H9 (cell line): ENCODE measurements at regions not wholly inside any gene's neighbourhood (a gene's known extent, or its start where the extent isn't known, plus 50 kb on each side); places are given as distances from the start of the nearest gene placed in this dataset.

Experiments
- DNase-seq: peaks from one replicate; pipeline ENCODE4 v3.0.0-alpha.2; 2017
- H2AFZ ChIP-seq: one replicate; pipeline ENCODE4 v1.6.1; 2013; ENCODE audit warnings: mild to moderate bottlenecking, low read length, control low read depth, moderate library complexity
- H2AK5ac ChIP-seq: 2 replicates; pipeline ENCODE4 v1.6.1; 2013; ENCODE audit warnings: low read length, control low read depth, mixed read lengths; ENCODE audit not compliant: insufficient read length
- H2BK120ac ChIP-seq: one replicate; pipeline ENCODE4 v1.6.1; 2013; ENCODE audit warnings: low read depth, mild to moderate bottlenecking, low read length, control low read depth, inconsistent platforms; ENCODE audit not compliant: poor library complexity, severe bottlenecking
- H2BK12ac ChIP-seq: 2 replicates; pipeline ENCODE4 v1.6.1; 2013; ENCODE audit warnings: low read length, control low read depth, mixed read lengths, low read depth; ENCODE audit not compliant: insufficient read length
- H2BK15ac ChIP-seq: 2 replicates; pipeline ENCODE4 v1.6.1; 2013; ENCODE audit warnings: low read depth, low read length, control low read depth
- H2BK20ac ChIP-seq: one replicate; pipeline ENCODE4 v1.6.1; 2013; ENCODE audit warnings: low read depth, mild to moderate bottlenecking, low read length, control low read depth, inconsistent platforms; ENCODE audit not compliant: poor library complexity, severe bottlenecking
- H2BK5ac ChIP-seq: 2 replicates; pipeline ENCODE4 v1.6.1; 2013; ENCODE audit warnings: low read length, control low read depth, mixed read lengths; ENCODE audit not compliant: insufficient read length
- H3K14ac ChIP-seq: 2 replicates; pipeline ENCODE4 v1.6.1; 2013; ENCODE audit warnings: low read length, control low read depth; ENCODE audit not compliant: insufficient read depth
- H3K18ac ChIP-seq: 2 replicates; pipeline ENCODE4 v1.6.1; 2013; ENCODE audit warnings: low read depth, mild to moderate bottlenecking, mixed read lengths, low read length, control low read depth; ENCODE audit not compliant: insufficient read length
- H3K23ac ChIP-seq: 2 replicates; pipeline ENCODE4 v1.6.1; 2013; ENCODE audit warnings: low read length, control low read depth, mixed read lengths, low read depth; ENCODE audit not compliant: insufficient read length
- H3K23me2 ChIP-seq: 2 replicates; pipeline ENCODE4 v1.6.1; 2013; ENCODE audit warnings: low read depth, mild to moderate bottlenecking, mixed read lengths, low read length, control low read depth; ENCODE audit not compliant: insufficient read length, poor library complexity, severe bottlenecking
- H3K27ac ChIP-seq: 2 replicates; pipeline ENCODE4 v1.5.1; 2013; ENCODE audit warnings: low read length, control low read depth, mixed read lengths, low read depth; ENCODE audit not compliant: insufficient read length
- H3K27me3 ChIP-seq: 2 replicates; pipeline ENCODE4 v1.6.1; 2013; ENCODE audit warnings: low read length, control low read depth, inconsistent platforms; ENCODE audit not compliant: insufficient read depth
- H3K4ac ChIP-seq: 2 replicates; pipeline ENCODE4 v1.6.1; 2013; ENCODE audit warnings: low read depth, mild to moderate bottlenecking, control low read depth, inconsistent platforms, low read length, moderate library complexity
- H3K4me1 ChIP-seq: 2 replicates; pipeline ENCODE4 v1.6.1; 2013; ENCODE audit warnings: low read length, control low read depth, inconsistent platforms; ENCODE audit not compliant: insufficient read depth
- H3K4me2 ChIP-seq: 2 replicates; pipeline ENCODE4 v1.6.1; 2013; ENCODE audit warnings: low read length, control low read depth, mixed read lengths; ENCODE audit not compliant: insufficient read length, insufficient read depth
- H3K56ac ChIP-seq: 2 replicates; pipeline ENCODE4 v1.6.1; 2013; ENCODE audit warnings: low read depth, mild to moderate bottlenecking, mixed read lengths, low read length, control low read depth; ENCODE audit not compliant: insufficient read length
- H3K79me1 ChIP-seq: 2 replicates; pipeline ENCODE4 v1.6.1; 2013; ENCODE audit warnings: low read depth, mild to moderate bottlenecking, moderate library complexity, low read length, control low read depth, inconsistent platforms; ENCODE audit not compliant: insufficient read depth, poor library complexity, severe bottlenecking
- H3K79me2 ChIP-seq: 2 replicates; pipeline ENCODE4 v1.6.1; 2013; ENCODE audit warnings: low read length, control low read depth, inconsistent platforms; ENCODE audit not compliant: insufficient read depth
- H3K9ac ChIP-seq: 2 replicates; pipeline ENCODE4 v1.6.1; 2013; ENCODE audit warnings: low read length, control low read depth, mixed read lengths; ENCODE audit not compliant: insufficient read length; ENCODE audit errors: extremely low read depth
- H3K9me3 ChIP-seq: one replicate; pipeline ENCODE4 v1.6.1; 2013; ENCODE audit warnings: low read depth, low read length, inconsistent platforms; ENCODE audit not compliant: control insufficient read depth
- H3T11ph ChIP-seq: one replicate; pipeline ENCODE4 v1.6.1; 2013; ENCODE audit warnings: mild to moderate bottlenecking, low read length, control low read depth, inconsistent platforms
- H4K20me1 ChIP-seq: one replicate; pipeline ENCODE4 v1.6.1; 2013; ENCODE audit not compliant: control insufficient read depth, insufficient read length, insufficient read depth
- H4K5ac ChIP-seq: 2 replicates; pipeline ENCODE4 v1.6.1; 2013; ENCODE audit warnings: low read depth, mild to moderate bottlenecking, mixed read lengths, low read length, control low read depth; ENCODE audit not compliant: insufficient read length
- H4K8ac ChIP-seq: replicated peaks from 2 replicates; pipeline ENCODE4 v1.6.1; 2013; ENCODE audit warnings: low read length, control low read depth, mixed read lengths, low read depth; ENCODE audit not compliant: insufficient read length
- H4K91ac ChIP-seq: 2 replicates; pipeline ENCODE4 v1.6.1; 2013; ENCODE audit warnings: low read depth, mild to moderate bottlenecking, moderate library complexity, mixed read lengths, low read length, control low read depth; ENCODE audit not compliant: insufficient read length
- H3K27ac Mint-ChIP-seq, 3 experiments: 2 replicates in 2 of 3; 3 replicates in 1 of 3; pipeline ENCODE4 v1.8.0; 2020 to 2021; ENCODE audit warnings: mixed read lengths in 3 of 3, mild to moderate bottlenecking in 1 of 3, moderate library complexity in 1 of 3
- H3K27me3 Mint-ChIP-seq: 2 replicates; pipeline ENCODE4 v1.8.0; 2021; ENCODE audit warnings: low read depth, mild to moderate bottlenecking, moderate library complexity, mixed read lengths
- H3K36me3 Mint-ChIP-seq, 3 experiments: 2 replicates in 2 of 3; 3 replicates in 1 of 3; pipeline ENCODE4 v1.8.0; 2020 to 2021; ENCODE audit warnings: low read depth in 3 of 3, mixed read lengths in 3 of 3; ENCODE audit not compliant: insufficient read depth in 1 of 3
- H3K4me1 Mint-ChIP-seq, 2 experiments: 2 replicates each; pipeline ENCODE4 v1.8.0; 2020; ENCODE audit warnings: mixed read lengths in 2 of 2
- H3K4me3 Mint-ChIP-seq, 2 experiments: 2 replicates in 1 of 2; 3 replicates in 1 of 2; pipeline ENCODE4 v1.8.0; 2020 to 2021; ENCODE audit warnings: mild to moderate bottlenecking in 2 of 2, mixed read lengths in 2 of 2, moderate library complexity in 1 of 2
- H3K9me3 Mint-ChIP-seq, 2 experiments: 2 replicates in 1 of 2; 3 replicates in 1 of 2; pipeline ENCODE4 v1.8.0; 2020; ENCODE audit warnings: mild to moderate bottlenecking in 2 of 2, mixed read lengths in 2 of 2, moderate library complexity in 1 of 2
- WGBS: extraction: QIAGEN DNeasy Blood & Tissue Kit; methylation state at CpG from one replicate; pipeline ENCODE4 v1.1.7; 2013; ENCODE audit warnings: missing lambda C conversion rate, low lambda C conversion rate, mixed read lengths; ENCODE audit not compliant: insufficient read length; ENCODE audit errors: extremely low coverage; 5-methylcytosine and 5-hydroxymethylcytosine counted together
- TF ChIP-seq, protein P1 (sequence below): fragments of 200-600 bp; sonication (generic); conservative IDR thresholded peaks from 3 replicates; pipeline ENCODE4 v1.8.0; 2021; ENCODE audit warnings: antibody characterized with exemption, mild to moderate bottlenecking

GRCh38 chr6:140968062-140968461, 1164.7 kb upstream of the GJE1 start:
- no peak overlapping the region for H4K91ac ChIP-seq
- no peak overlapping the region for H3K9ac ChIP-seq
- no peak overlapping the region for H3K27ac Mint-ChIP-seq
- H3K18ac ChIP-seq = no peak overlapping the region
- H2BK5ac ChIP-seq = no peak overlapping the region
- H3K9me3 Mint-ChIP-seq = peaks cover 3 to 6% of the 10 kb centered on the region in 2 experiments; a peak in 4 of 5 replicates
- no peak overlapping the region for H3K14ac ChIP-seq
- WGBS = 100% methylated on average over 2 of the region's 3 CpGs
- no peaks in the 10 kb centered on the region for H3K79me1 ChIP-seq
- no peak overlapping the region for H2BK15ac ChIP-seq
- no peak overlapping the region for H3K4ac ChIP-seq
- no peak overlapping the region for H3K4me3 Mint-ChIP-seq
- no peaks in the 10 kb centered on the region for H3K27me3 Mint-ChIP-seq
- H3K23ac ChIP-seq = no peak overlapping the region
- H3K36me3 Mint-ChIP-seq = peaks cover 0 to 5% (median 2%) of the 10 kb centered on the region in 3 experiments; a peak in 4 of 7 replicates
- no peak overlapping the region for H3K4me2 ChIP-seq
- H2BK120ac ChIP-seq = no peak overlapping the region
- DNase-seq = no peak
- no peaks in the 10 kb centered on the region for H4K20me1 ChIP-seq
- H2AK5ac ChIP-seq = no peak overlapping the region
- H4K8ac ChIP-seq = no peak overlapping the region
- no peak overlapping the region for H2BK20ac ChIP-seq
- no peaks in the 10 kb centered on the region for H3K23me2 ChIP-seq
- H2BK12ac ChIP-seq = no peak overlapping the region
- H3T11ph ChIP-seq = no peak overlapping the region
- H3K79me2 ChIP-seq = no peaks in the 10 kb centered on the region
- no peaks in the 10 kb centered on the region for H3K4me1 ChIP-seq
- H3K9me3 ChIP-seq = no peaks in the 10 kb centered on the region
- no peak overlapping the region for H4K5ac ChIP-seq
- H2AFZ ChIP-seq = no peak overlapping the region
- no peak overlapping the region for H3K27ac ChIP-seq
- H3K27me3 ChIP-seq = no peaks in the 10 kb centered on the region
- H3K4me1 Mint-ChIP-seq = no peaks in the 10 kb centered on the region
- no peak overlapping the region for H3K56ac ChIP-seq
- TF ChIP-seq, protein P1, sequence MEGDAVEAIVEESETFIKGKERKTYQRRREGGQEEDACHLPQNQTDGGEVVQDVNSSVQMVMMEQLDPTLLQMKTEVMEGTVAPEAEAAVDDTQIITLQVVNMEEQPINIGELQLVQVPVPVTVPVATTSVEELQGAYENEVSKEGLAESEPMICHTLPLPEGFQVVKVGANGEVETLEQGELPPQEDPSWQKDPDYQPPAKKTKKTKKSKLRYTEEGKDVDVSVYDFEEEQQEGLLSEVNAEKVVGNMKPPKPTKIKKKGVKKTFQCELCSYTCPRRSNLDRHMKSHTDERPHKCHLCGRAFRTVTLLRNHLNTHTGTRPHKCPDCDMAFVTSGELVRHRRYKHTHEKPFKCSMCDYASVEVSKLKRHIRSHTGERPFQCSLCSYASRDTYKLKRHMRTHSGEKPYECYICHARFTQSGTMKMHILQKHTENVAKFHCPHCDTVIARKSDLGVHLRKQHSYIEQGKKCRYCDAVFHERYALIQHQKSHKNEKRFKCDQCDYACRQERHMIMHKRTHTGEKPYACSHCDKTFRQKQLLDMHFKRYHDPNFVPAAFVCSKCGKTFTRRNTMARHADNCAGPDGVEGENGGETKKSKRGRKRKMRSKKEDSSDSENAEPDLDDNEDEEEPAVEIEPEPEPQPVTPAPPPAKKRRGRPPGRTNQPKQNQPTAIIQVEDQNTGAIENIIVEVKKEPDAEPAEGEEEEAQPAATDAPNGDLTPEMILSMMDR = no peak
